HG03442 (cell line): ENCODE measurements at regions not wholly inside any gene's neighbourhood (a gene's known extent, or its start where the extent isn't known, plus 50 kb on each side); places are given as distances from the start of the nearest gene placed in this dataset.

ENCODE experiments used
- ATAC-seq: cut with Tn5 transposase; IDR thresholded peaks from one replicate; pipeline ENCODE4 v1.9.1; 2021; ENCODE audit warnings: mild to moderate bottlenecking, moderate library complexity; ENCODE audit not compliant: unreplicated experiment

DNA sequence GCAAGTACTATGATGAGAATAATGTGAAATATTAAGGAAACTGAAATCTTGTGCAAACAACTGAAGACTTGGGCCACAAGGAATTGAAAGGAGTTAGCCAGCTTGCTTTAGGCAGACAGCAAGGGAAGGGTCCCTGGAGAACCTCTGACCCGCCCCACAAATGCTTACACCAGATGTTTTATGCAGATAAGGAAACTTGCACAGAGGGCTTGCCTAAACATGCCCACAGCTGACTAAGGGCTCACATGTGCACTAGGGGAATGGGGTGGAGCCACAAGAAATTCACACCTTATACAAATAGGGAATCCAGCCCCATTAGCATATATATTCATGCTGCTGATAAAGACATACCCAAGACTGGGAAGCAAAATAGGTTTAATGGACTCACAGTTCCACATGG, 86.1 kb upstream of the CYYR1 start:
- ATAC-seq = no peak

DNA sequence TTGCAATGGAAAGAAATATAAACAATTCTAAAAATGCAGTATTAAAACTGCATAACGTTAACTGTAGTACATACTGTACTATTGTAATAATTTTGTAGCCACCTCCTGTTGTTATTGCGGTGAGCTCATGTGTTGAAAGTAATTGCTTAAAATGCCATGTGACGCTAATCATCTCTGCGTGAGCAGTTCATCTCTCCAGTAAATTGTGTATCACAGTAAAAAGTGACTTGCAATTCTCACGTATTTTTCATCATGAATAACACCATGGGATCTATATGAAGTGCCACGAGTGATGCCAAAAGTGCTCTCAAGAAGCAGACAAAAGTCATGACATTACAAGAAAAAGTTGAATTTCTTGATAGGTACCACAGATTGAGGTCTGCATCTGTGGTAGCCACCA, 82.4 kb upstream of the CYYR1 start:
- ATAC-seq = no peak

DNA sequence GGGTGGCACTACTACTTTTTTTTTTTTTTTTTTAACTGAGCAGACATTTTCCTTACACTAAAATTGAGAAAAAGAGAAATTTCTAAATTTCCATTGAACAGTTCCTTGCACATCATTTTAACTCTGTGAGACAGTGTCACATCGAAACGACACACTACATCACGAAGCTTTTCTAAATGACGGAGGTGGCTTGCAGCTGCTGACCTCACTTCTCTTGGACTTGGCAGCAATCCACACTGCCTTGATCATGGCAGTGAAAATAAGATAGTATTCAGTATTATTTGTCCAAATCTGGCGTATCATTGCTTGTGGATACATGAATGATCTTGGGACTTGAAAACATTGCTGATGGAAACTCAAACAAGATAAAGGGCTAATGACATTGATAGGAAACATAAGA, 80.3 kb upstream of the CYYR1 start:
- no peak for ATAC-seq

DNA sequence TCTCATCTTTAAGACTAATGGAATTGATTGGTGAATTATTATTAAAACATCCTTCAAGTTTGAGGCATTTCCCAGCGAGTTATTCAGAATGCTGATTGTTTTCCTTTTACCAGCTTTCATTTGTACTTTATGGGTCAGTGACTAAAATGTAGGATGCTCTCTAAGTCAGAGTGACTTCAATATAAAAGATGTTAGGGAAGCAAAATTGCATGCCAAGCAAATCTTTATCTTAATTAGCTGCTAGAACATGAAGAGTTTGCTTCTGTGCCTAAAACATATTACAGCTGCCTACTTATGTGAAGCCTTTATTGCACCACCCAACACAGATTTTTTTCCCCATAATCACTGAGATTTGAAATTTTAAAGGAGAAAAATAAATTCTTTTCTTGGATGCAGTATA, 79.8 kb upstream of the CYYR1 start:
- no peak for ATAC-seq

DNA sequence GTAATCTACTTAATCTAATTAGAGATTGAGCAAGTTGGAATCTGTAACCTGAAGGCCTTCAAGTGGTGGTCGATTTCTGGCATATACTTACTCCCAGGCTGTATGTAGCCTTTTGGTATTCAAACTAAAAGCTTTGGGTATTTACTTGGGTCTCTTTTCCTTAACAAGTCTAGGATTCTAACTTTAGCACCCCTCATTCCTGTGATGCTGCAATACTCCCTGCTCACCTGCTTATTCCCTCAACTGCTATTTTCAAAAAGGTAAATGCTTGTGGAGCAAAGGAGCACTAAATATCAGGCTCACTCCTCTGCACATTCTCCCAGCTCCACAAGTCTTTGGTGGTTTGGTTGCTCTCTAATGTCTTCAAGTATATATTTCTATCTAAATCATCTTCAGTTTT, 68.0 kb upstream of the CYYR1 start:
- no peak for ATAC-seq

DNA sequence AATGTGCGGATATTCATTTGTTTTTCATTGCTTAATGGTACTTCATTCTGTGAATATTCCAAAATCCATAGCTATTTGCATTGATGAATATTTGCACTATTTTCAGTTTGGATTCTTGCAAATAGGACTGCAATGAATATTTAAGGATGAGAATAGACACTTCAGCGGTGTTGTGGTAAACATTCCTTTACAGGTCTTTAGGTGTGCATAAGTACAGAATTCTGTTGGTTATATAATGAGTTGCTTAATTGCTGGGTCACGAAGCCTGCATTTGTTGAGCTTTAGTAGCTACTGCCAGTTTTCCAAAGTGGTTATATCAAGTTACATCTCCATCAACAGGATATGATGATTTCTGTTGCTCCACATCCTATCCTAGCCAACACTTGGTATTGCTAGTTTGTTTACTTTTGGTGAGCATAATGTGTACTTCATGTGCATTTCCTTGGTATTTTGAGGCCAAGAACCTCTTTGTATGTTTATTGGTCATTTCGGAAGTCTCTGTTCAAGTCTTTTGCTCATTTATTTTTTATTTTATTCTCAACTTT, 64.2 kb upstream of the CYYR1 start:
- no peak for ATAC-seq

DNA sequence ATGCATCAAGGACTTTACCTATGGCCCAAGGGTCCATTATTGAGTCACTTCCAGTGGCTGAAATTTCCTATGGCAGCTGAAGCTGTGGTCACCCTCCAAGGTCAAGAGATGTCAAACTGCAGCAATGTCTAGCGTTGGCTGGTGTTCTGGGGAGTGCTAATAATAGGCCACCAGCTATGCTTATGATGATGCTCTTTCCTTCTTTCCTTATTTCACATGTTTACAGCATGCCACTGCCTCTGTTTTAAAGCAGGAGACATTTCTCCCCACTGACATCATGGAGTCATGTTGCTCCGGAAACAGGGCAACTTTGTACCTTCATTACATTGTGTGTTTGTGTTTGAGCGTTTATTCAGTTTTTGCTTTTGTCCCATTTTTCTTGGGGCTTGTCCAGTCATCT, 62.6 kb upstream of the CYYR1 start:
- no peak for ATAC-seq

DNA sequence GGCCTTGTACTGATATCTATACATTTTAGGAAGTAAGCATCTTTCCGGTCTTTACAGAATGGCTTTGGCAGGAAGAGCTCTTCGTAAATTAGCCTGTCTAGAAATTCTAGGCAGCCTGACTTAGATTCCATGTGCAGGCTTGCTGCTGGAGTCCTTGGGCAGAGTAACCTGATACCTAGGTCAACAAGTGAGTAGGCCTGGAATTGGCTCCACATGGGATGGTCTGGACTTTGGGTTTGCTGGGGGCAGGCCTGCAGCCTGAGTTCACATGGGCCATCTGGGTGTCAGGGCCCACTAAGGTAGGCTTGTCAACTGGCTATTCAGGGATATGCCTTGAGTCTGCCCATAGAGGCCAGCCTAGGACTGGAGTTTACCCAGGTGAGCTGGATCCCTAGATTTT, 59.6 kb upstream of the CYYR1 start:
- no peak for ATAC-seq

DNA sequence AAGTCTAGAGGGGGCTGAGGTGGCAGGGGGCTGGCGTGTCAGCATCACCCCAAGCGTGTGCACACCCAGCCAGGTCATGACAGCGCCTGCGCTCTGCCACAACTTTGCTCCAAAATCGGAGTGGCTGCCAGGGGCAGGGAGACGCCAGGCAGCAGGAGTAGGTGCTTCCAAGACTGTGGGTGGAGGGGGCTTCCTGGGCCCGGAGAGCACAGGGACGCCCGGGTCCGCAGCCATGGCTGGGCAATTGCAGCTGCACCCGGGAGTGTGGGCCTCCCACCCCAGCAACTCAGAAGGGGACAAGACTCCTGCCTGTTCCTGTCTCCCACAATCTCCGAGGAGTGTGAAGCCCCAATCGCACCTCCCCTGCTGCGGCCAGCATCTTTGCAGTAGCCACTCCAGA, 53.1 kb upstream of the CYYR1 start:
- no peak for ATAC-seq

DNA sequence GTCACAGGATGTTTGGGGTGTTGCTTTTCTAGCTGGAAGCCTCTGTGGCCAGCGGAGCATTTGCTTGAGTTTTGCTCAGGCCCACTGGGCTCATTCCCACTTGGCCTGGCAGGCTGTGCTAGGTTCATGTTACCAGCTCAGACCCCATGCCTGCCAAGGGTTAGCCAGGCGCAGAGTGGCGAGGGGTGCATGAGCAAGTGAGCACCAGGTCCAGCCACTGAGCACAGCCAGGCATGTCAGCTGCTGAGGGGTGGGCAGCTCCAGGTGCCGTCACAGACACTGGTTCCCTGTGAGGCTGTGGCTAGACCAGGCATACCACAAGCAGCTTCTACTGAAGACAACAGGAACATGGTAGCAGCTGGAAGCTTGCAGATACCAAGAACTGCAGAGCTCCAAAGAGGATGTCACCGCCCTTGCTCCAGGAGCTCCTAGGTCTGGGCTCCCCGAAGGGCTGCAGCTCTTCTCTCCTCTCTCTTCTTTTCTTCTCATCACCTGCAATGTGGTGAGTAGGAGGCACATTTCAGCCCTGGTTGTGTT, 52.0 kb upstream of the CYYR1 start:
- no peak for ATAC-seq
